Hepatocyte (in vitro differentiated cells): ENCODE measurements at regions not wholly inside any gene's neighbourhood (a gene's known extent, or its start where the extent isn't known, plus 50 kb on each side); places are given as distances from the start of the nearest gene placed in this dataset. TPM values are rescaled to one million over a fixed set of nuclear protein-coding genes. Genes with fewer than 3 reads are reported as not detected.
A peak's percentile ranks its signal among the peaks of the same experiment; 100 is the strongest.
"Not testable (repeated sequence)": the region's sequence is repeated elsewhere in the genome, so short reads cannot be mapped to it uniquely, and the experiment has no call there.

Experiments
- DNase-seq: peaks from one replicate; pipeline ENCODE4 v3.0.0-alpha.2; 2016; ENCODE audit warnings: low spot score
- H2AFZ ChIP-seq: fragments of 200-600 bp; sonication (generic); 2 replicates; pipeline ENCODE4 v1.6.0; 2016; ENCODE audit warnings: antibody characterized with exemption, mild to moderate bottlenecking
- H3K27ac ChIP-seq: fragments of 200-600 bp; sonication (generic); 2 replicates; pipeline ENCODE4 v1.5.1; 2016; ENCODE audit warnings: mild to moderate bottlenecking
- H3K27me3 ChIP-seq: fragments of 200-600 bp; sonication (generic); 2 replicates; pipeline ENCODE4 v1.6.1; 2016
- H3K36me3 ChIP-seq: fragments of 200-600 bp; sonication (generic); replicated peaks from 2 replicates; pipeline ENCODE4 v1.5.1; 2016; ENCODE audit warnings: low read depth; ENCODE audit not compliant: insufficient read depth
- H3K4me1 ChIP-seq: fragments of 200-600 bp; sonication (generic); 2 replicates; pipeline ENCODE4 v1.5.1; 2016; ENCODE audit warnings: mild to moderate bottlenecking, moderate library complexity; ENCODE audit not compliant: insufficient read depth
- H3K4me2 ChIP-seq: fragments of 200-600 bp; sonication (generic); 2 replicates; pipeline ENCODE4 v1.6.0; 2016
- H3K4me3 ChIP-seq: fragments of 200-600 bp; sonication (generic); 2 replicates; pipeline ENCODE4 v1.5.1; 2016; ENCODE audit warnings: mild to moderate bottlenecking
- H3K79me2 ChIP-seq: fragments of 200-600 bp; sonication (generic); 2 replicates; pipeline ENCODE4 v1.6.0; 2017; ENCODE audit warnings: mild to moderate bottlenecking
- H3K9me2 ChIP-seq: fragments of 200-600 bp; sonication (generic); replicated peaks from 2 replicates; pipeline ENCODE4 v1.6.0; 2017; ENCODE audit warnings: mild to moderate bottlenecking; ENCODE audit not compliant: insufficient read depth
- H3K9me3 ChIP-seq: fragments of 200-600 bp; sonication (generic); 2 replicates; pipeline ENCODE4 v1.5.1; 2016; ENCODE audit warnings: low read depth, mild to moderate bottlenecking
- H4K20me1 ChIP-seq: fragments of 200-600 bp; sonication (generic); 2 replicates; pipeline ENCODE4 v1.6.0; 2016; ENCODE audit warnings: mild to moderate bottlenecking; ENCODE audit not compliant: insufficient read depth, poor library complexity, severe bottlenecking
- whole genome bisulfite sequencing: methylation state at CpG from one replicate; pipeline ENCODE4 v1.1.6; 2016; ENCODE audit warnings: low lambda C conversion rate; ENCODE audit errors: missing lambda C conversion rate; 5-methylcytosine and 5-hydroxymethylcytosine counted together
- small RNA-seq: library from RNA; depleted of rRNA; stranded (forward); fragments of <200 nt; gene quantifications from one replicate; pipeline ENCODE3, GENCODE V24; 2014

DNA sequence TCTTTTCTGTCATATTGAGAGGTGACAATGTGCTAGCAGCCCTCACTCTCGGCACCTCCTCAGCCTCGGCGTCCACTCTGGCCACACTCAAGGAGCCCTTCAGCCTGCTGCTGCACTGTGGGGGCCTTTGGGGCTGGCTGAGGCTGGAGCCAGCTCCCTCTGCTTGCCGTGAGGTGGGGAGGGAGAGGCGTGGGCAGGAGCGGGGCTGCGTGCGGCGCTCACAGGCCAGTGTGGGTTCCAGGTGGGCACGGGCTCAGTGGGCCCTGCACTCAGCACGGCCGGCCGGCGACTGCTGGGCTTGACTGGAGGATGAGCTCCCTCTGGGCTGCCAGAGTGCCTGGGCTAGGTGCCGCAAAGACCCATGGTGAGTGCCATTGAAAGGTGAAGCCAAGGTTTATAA is 669.2 kb upstream of the PABPC5 start:
- not testable (repeated sequence) for H3K4me2 ChIP-seq, H4K20me1 ChIP-seq, H3K9me2 ChIP-seq, H3K27me3 ChIP-seq, H3K27ac ChIP-seq, H3K4me3 ChIP-seq, H3K79me2 ChIP-seq, H3K36me3 ChIP-seq, H3K9me3 ChIP-seq, H2AFZ ChIP-seq, H3K4me1 ChIP-seq
- 96% methylated on average over 15 of the region's 15 CpGs for whole genome bisulfite sequencing
- DNase-seq, result peak; percentile 2

DNA sequence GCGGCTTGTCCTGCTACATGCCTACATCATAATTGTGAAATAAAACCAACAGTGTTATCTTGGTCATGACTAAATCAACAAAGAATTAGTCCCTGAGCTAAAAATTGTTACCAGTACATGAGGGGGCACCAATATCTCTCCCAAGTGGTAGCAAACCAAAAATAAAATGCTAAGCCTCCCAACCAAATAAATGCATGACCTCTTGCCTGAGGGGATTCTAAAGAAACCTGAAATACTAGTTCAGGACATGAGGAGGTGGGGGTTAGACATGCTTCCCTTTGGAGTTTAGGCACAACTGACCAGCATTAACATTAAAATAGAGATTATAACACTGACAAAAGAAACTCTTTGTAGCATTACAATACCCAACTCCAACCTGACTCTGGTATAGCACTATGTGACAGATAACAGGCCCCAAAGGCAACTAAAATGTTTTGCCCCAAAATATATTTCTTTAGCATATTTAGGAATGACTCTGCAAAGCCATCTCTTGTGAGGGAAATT is 654.3 kb upstream of the PABPC5 start:
- not testable (repeated sequence) for H3K9me2 ChIP-seq, H3K4me2 ChIP-seq, H3K9me3 ChIP-seq, H3K4me1 ChIP-seq, DNase-seq, H3K27ac ChIP-seq, H4K20me1 ChIP-seq, H3K79me2 ChIP-seq, H3K4me3 ChIP-seq, H3K27me3 ChIP-seq, H2AFZ ChIP-seq, H3K36me3 ChIP-seq
- 100% methylated on average over 1 of the region's 1 CpG for WGBS

Small RNAs in the stretch of these regions (small RNA-seq; reads per million reads assigned to genes)
- gene RNU6-555P, result not detected
